Activated naive CD4-positive, alpha-beta T cell (primary cell): ENCODE measurements at regions not wholly inside any gene's neighbourhood (a gene's known extent, or its start where the extent isn't known, plus 50 kb on each side); places are given as distances from the start of the nearest gene placed in this dataset.

Experiments
- DNase-seq, 4 experiments: peaks; one replicate each; lab custom pipeline; 2025; lab: John Stamatoyannopoulos, UW

- DNase-seq = no peak
These were observed 62.0 kb upstream of the DDHD1 start for GRCh38 chr14:53215101-53215500.

GRCh38 chr14:53214384-53214783 lies 61.3 kb upstream of the DDHD1 start:
- no peak for DNase-seq

GRCh38 chr14:53213761-53214160 lies 60.6 kb upstream of the DDHD1 start:
- DNase-seq = no peak

- DNase-seq = no peak
These were observed 56.2 kb upstream of the DDHD1 start for GRCh38 chr14:53209370-53209769.
